ENCODE measurements at regions not wholly inside any gene's neighbourhood (a gene's known extent, or its start where the extent isn't known, plus 50 kb on each side); places are given as distances from the start of the nearest gene placed in this dataset.

DNA sequence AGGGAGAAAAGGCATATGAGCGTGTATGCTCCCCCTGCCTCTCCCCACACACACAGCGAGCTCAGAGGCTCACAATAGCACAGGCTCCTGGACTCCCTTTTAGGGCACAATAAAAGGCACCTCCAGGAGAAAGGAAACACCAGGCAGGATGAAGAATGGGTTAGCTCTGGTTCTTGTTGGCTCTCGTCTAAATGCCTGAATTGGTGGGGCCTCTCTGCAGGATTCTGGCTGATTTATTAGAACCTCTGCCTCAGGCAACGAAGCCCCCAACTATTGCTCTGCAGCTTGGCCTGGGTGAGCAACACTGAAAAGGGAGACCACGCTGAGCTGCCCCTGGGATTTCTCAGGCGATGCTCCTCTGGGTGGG lies 590.9 kb upstream of the PLXNA2 start:
- no peaks in the 10 kb centered on the region for H3K4me1 ChIP-seq (ENCODE audit: control insufficient read depth in 2 of 2, insufficient read depth in 2 of 2, low read length in 1 of 2)
- H3K36me3 ChIP-seq (ENCODE audit: control insufficient read depth in 2 of 2, insufficient read depth in 2 of 2, low read length in 1 of 2): no peaks in the 10 kb centered on the region
- H3K27me3 ChIP-seq (ENCODE audit: control insufficient read depth in 1 of 2, insufficient read depth in 2 of 2, low read length in 2 of 2): no peaks in the 10 kb centered on the region
- H3K9me3 ChIP-seq (ENCODE audit: control insufficient read depth in 2 of 2, insufficient read depth in 1 of 2, low read depth in 1 of 2, low read length in 1 of 2): no peaks in the 10 kb centered on the region
- no peak overlapping the region for H3K4me3 ChIP-seq (ENCODE audit: low read depth in 1 of 2, low read length in 2 of 2)
- no peak overlapping the region for H3K27ac ChIP-seq (ENCODE audit: low read depth in 2 of 2, low read length in 1 of 2)
- 72 to 75% methylated on average over 6 of the region's 6 CpGs for WGBS, 2 donors

- no peak overlapping the region for H3K4me3 ChIP-seq (ENCODE audit: low read depth in 1 of 2, low read length in 2 of 2)
Measured at GRCh38 chr1:208835781-208836180, 591.6 kb upstream of the PLXNA2 start.

DNA sequence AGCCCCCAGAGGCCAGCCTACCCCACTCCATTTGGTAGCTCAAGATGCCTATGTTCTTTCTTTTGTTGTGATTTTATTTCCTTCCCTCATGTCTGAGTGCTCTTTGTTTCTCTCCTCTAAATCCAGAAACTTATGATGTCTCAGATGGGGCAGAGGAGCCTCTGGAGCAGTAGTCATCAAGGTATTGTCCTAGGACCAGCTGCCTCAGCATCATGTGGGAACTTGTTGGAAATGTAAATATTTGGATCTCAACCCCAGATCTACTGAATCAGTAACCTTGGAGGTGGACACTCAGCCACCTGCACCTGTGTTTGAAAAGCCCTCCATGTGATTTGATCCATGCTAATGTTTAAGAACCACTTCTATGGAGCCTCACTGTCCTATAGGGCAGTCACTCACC lies 593.1 kb upstream of the PLXNA2 start:
- Histone ChIP-seq H3K36me3 (ENCODE audit: control insufficient read depth in 2 of 2, insufficient read depth in 2 of 2, low read length in 1 of 2) (no peaks in the 10 kb centered on the region), H3K27ac (ENCODE audit: low read depth in 2 of 2, low read length in 1 of 2) (no peak overlapping the region), H3K4me3 (ENCODE audit: low read depth in 1 of 2, low read length in 2 of 2) (no peak overlapping the region), H3K27me3 (ENCODE audit: control insufficient read depth in 1 of 2, insufficient read depth in 2 of 2, low read length in 2 of 2) (no peaks in the 10 kb centered on the region), H3K4me1 (ENCODE audit: control insufficient read depth in 2 of 2, insufficient read depth in 2 of 2, low read length in 1 of 2) (no peaks in the 10 kb centered on the region), H3K9me3 (ENCODE audit: control insufficient read depth in 2 of 2, insufficient read depth in 1 of 2, low read depth in 1 of 2, low read length in 1 of 2) (no peaks in the 10 kb centered on the region)

More at GRCh38 chr1:208835781-208836180, 591.6 kb upstream of the PLXNA2 start:
- H3K27me3 ChIP-seq (ENCODE audit: control insufficient read depth in 1 of 2, insufficient read depth in 2 of 2, low read length in 2 of 2): no peaks in the 10 kb centered on the region
- H3K36me3 ChIP-seq (ENCODE audit: control insufficient read depth in 2 of 2, insufficient read depth in 2 of 2, low read length in 1 of 2): no peaks in the 10 kb centered on the region
- no peak overlapping the region for H3K27ac ChIP-seq (ENCODE audit: low read depth in 2 of 2, low read length in 1 of 2)
- no peaks in the 10 kb centered on the region for H3K4me1 ChIP-seq (ENCODE audit: control insufficient read depth in 2 of 2, insufficient read depth in 2 of 2, low read length in 1 of 2)
- no peaks in the 10 kb centered on the region for H3K9me3 ChIP-seq (ENCODE audit: control insufficient read depth in 2 of 2, insufficient read depth in 1 of 2, low read depth in 1 of 2, low read length in 1 of 2)

GRCh38 chr1:208841436-208841835 lies 597.3 kb upstream of the PLXNA2 start:
- Histone ChIP-seq H3K4me1 (ENCODE audit: control insufficient read depth in 2 of 2, insufficient read depth in 2 of 2, low read length in 1 of 2) (no peaks in the 10 kb centered on the region), H3K27me3 (ENCODE audit: control insufficient read depth in 1 of 2, insufficient read depth in 2 of 2, low read length in 2 of 2) (no peaks in the 10 kb centered on the region), H3K9me3 (ENCODE audit: control insufficient read depth in 2 of 2, insufficient read depth in 1 of 2, low read depth in 1 of 2, low read length in 1 of 2) (no peaks in the 10 kb centered on the region), H3K36me3 (ENCODE audit: control insufficient read depth in 2 of 2, insufficient read depth in 2 of 2, low read length in 1 of 2) (no peaks in the 10 kb centered on the region), H3K27ac (ENCODE audit: low read depth in 2 of 2, low read length in 1 of 2) (no peak overlapping the region), H3K4me3 (ENCODE audit: low read depth in 1 of 2, low read length in 2 of 2) (no peak overlapping the region)
- WGBS, 2 donors: 89 to 92% methylated on average over 10 of the region's 10 CpGs

- no peaks in the 10 kb centered on the region for H3K36me3 ChIP-seq (ENCODE audit: control insufficient read depth in 2 of 2, insufficient read depth in 2 of 2, low read length in 1 of 2)
- no peak overlapping the region for H3K27ac ChIP-seq (ENCODE audit: low read depth in 2 of 2, low read length in 1 of 2)
- no peak overlapping the region for H3K4me3 ChIP-seq (ENCODE audit: low read depth in 1 of 2, low read length in 2 of 2)
- no peaks in the 10 kb centered on the region for H3K27me3 ChIP-seq (ENCODE audit: control insufficient read depth in 1 of 2, insufficient read depth in 2 of 2, low read length in 2 of 2)
- WGBS, 2 donors: 79 to 83% methylated on average over 3 of the region's 3 CpGs
- no peaks in the 10 kb centered on the region for H3K9me3 ChIP-seq (ENCODE audit: control insufficient read depth in 2 of 2, insufficient read depth in 1 of 2, low read depth in 1 of 2, low read length in 1 of 2)
- no peaks in the 10 kb centered on the region for H3K4me1 ChIP-seq (ENCODE audit: control insufficient read depth in 2 of 2, insufficient read depth in 2 of 2, low read length in 1 of 2)
Measured at GRCh38 chr1:208842451-208842850, 598.3 kb upstream of the PLXNA2 start.

DNA sequence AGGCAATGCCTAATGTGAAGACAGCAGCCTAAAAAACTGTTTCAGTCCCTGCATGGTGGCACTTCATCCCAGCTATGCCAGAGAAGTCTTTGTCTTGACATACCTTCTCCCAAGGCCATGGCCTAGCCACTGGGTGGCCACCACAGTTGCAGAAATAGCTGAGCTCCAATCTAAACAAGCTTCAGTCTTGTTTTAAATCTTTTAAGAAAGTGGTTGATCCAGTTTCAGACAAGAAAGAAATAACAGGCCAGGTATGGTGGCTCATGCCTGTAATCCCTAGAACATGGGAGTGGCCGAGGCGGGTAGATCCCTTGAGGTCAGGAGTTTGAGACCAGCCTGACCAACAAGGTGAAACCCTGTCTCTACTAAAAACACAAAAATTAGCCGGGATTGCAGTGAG lies 600.0 kb upstream of the PLXNA2 start:
- no peak overlapping the region for H3K4me3 ChIP-seq (ENCODE audit: low read depth in 1 of 2, low read length in 2 of 2)
- H3K4me1 ChIP-seq (ENCODE audit: control insufficient read depth in 2 of 2, insufficient read depth in 2 of 2, low read length in 1 of 2): no peaks in the 10 kb centered on the region
- no peak overlapping the region for H3K27ac ChIP-seq (ENCODE audit: low read depth in 2 of 2, low read length in 1 of 2)
- H3K9me3 ChIP-seq (ENCODE audit: control insufficient read depth in 2 of 2, insufficient read depth in 1 of 2, low read depth in 1 of 2, low read length in 1 of 2): no peaks in the 10 kb centered on the region
- no peaks in the 10 kb centered on the region for H3K27me3 ChIP-seq (ENCODE audit: control insufficient read depth in 1 of 2, insufficient read depth in 2 of 2, low read length in 2 of 2)
- WGBS, 2 donors: 77 to 81% methylated on average over 3 of the region's 3 CpGs
- H3K36me3 ChIP-seq (ENCODE audit: control insufficient read depth in 2 of 2, insufficient read depth in 2 of 2, low read length in 1 of 2): no peaks in the 10 kb centered on the region

GRCh38 chr1:208848854-208849253 lies 604.7 kb upstream of the PLXNA2 start:
- H3K27me3 ChIP-seq (ENCODE audit: control insufficient read depth in 1 of 2, insufficient read depth in 2 of 2, low read length in 2 of 2): no peaks in the 10 kb centered on the region
- no peaks in the 10 kb centered on the region for H3K4me1 ChIP-seq (ENCODE audit: control insufficient read depth in 2 of 2, insufficient read depth in 2 of 2, low read length in 1 of 2)
- no peak overlapping the region for H3K27ac ChIP-seq (ENCODE audit: low read depth in 2 of 2, low read length in 1 of 2)
- no peaks in the 10 kb centered on the region for H3K36me3 ChIP-seq (ENCODE audit: control insufficient read depth in 2 of 2, insufficient read depth in 2 of 2, low read length in 1 of 2)
- no peak overlapping the region for H3K4me3 ChIP-seq (ENCODE audit: low read depth in 1 of 2, low read length in 2 of 2)
- WGBS, 2 donors: 41 to 71% methylated on average over 1 of the region's 1 CpG
- H3K9me3 ChIP-seq (ENCODE audit: control insufficient read depth in 2 of 2, insufficient read depth in 1 of 2, low read depth in 1 of 2, low read length in 1 of 2): no peaks in the 10 kb centered on the region

DNA sequence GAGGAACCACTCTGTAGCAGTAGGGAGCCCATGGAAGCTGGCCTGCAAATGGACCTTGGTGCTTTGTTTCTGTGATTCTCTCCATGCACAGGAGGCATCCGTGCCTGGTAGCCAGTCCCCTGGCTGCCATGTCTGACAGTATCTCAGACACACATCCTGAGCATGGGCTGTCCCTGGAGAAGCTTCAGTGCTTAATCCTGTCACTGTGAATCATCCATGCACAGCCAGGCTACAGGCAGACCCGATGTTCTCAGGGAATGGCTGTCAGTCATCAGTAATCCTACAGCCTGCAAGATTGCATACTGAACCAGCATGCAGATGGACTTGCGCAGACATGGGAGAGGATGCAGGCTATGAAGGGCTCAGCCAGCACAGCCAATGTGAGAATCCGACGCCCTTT lies 606.3 kb upstream of the PLXNA2 start:
- Histone ChIP-seq H3K4me3 (ENCODE audit: low read depth in 1 of 2, low read length in 2 of 2) (no peak overlapping the region), H3K27ac (ENCODE audit: low read depth in 2 of 2, low read length in 1 of 2) (no peak overlapping the region), H3K4me1 (ENCODE audit: control insufficient read depth in 2 of 2, insufficient read depth in 2 of 2, low read length in 1 of 2) (no peaks in the 10 kb centered on the region), H3K36me3 (ENCODE audit: control insufficient read depth in 2 of 2, insufficient read depth in 2 of 2, low read length in 1 of 2) (no peaks in the 10 kb centered on the region), H3K9me3 (ENCODE audit: control insufficient read depth in 2 of 2, insufficient read depth in 1 of 2, low read depth in 1 of 2, low read length in 1 of 2) (no peaks in the 10 kb centered on the region), H3K27me3 (ENCODE audit: control insufficient read depth in 1 of 2, insufficient read depth in 2 of 2, low read length in 2 of 2) (no peaks in the 10 kb centered on the region)
- 79 to 85% methylated on average over 5 of the region's 5 CpGs for WGBS, 2 donors

- Histone ChIP-seq H3K9me3 (ENCODE audit: control insufficient read depth in 2 of 2, insufficient read depth in 1 of 2, low read depth in 1 of 2, low read length in 1 of 2) (no peaks in the 10 kb centered on the region), H3K36me3 (ENCODE audit: control insufficient read depth in 2 of 2, insufficient read depth in 2 of 2, low read length in 1 of 2) (no peaks in the 10 kb centered on the region), H3K4me1 (ENCODE audit: control insufficient read depth in 2 of 2, insufficient read depth in 2 of 2, low read length in 1 of 2) (no peaks in the 10 kb centered on the region), H3K4me3 (ENCODE audit: low read depth in 1 of 2, low read length in 2 of 2) (no peak overlapping the region), H3K27me3 (ENCODE audit: control insufficient read depth in 1 of 2, insufficient read depth in 2 of 2, low read length in 2 of 2) (no peaks in the 10 kb centered on the region), H3K27ac (ENCODE audit: low read depth in 2 of 2, low read length in 1 of 2) (no peak overlapping the region)
- WGBS, 2 donors: 72 to 78% methylated on average over 2 of the region's 2 CpGs
Measured at GRCh38 chr1:208851366-208851765, 607.2 kb upstream of the PLXNA2 start.

DNA sequence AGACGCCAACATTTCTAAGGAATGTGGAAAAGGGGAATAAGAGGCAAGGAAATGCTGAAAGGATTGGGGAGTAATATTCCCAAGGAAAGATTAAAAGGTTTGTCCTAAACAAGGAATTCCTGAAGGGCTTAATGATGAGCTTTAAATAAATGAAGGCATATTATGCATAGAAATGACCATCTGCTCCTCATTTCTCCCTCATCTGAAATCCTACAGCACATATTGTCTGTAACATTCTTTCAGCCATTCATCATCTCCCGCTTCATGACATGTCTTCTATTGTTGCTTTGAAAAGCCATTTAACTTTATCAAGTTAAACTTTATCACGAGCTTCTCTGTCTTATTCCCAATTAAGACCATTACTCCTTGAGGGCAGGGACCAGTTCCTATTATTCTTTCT lies 608.7 kb upstream of the PLXNA2 start:
- H3K4me1 ChIP-seq (ENCODE audit: control insufficient read depth in 2 of 2, insufficient read depth in 2 of 2, low read length in 1 of 2): no peaks in the 10 kb centered on the region
- H3K27me3 ChIP-seq (ENCODE audit: control insufficient read depth in 1 of 2, insufficient read depth in 2 of 2, low read length in 2 of 2): no peaks in the 10 kb centered on the region
- 81 to 82% methylated on average over 3 of the region's 3 CpGs for WGBS, 2 donors
- H3K27ac ChIP-seq (ENCODE audit: low read depth in 2 of 2, low read length in 1 of 2): no peak overlapping the region
- H3K9me3 ChIP-seq (ENCODE audit: control insufficient read depth in 2 of 2, insufficient read depth in 1 of 2, low read depth in 1 of 2, low read length in 1 of 2): no peaks in the 10 kb centered on the region
- no peak overlapping the region for H3K4me3 ChIP-seq (ENCODE audit: low read depth in 1 of 2, low read length in 2 of 2)
- no peaks in the 10 kb centered on the region for H3K36me3 ChIP-seq (ENCODE audit: control insufficient read depth in 2 of 2, insufficient read depth in 2 of 2, low read length in 1 of 2)

Measured in esophagus (tissue), 2 donors.